Breast epithelium (tissue), 4 donors: ENCODE measurements at regions not wholly inside any gene's neighbourhood (a gene's known extent, or its start where the extent isn't known, plus 50 kb on each side); places are given as distances from the start of the nearest gene placed in this dataset.

Source experiments
- DNase-seq, 2 donors: peaks; one replicate each; pipeline ENCODE4 v3.0.0-alpha.2; 2019; ENCODE audit warnings: low spot score in 2 of 2
- H3K27ac ChIP-seq, 2 donors: fragments of 200-600 bp; sonication (generic) in 1 of 2; one replicate each; pipeline ENCODE4 v1.5.1; 2016 to 2019; ENCODE audit warnings: mild to moderate bottlenecking in 1 of 2
- H3K27me3 ChIP-seq, 2 donors: fragments of 200-600 bp; sonication (generic) in 1 of 2; one replicate each; pipeline versions ENCODE4 v1.5.1 to v1.6.0; 2017 to 2019; ENCODE audit warnings: control low read depth in 1 of 2, mild to moderate bottlenecking in 1 of 2
- H3K36me3 ChIP-seq: fragments of 200-600 bp; one replicate; pipeline ENCODE4 v1.5.1; 2019
- H3K4me1 ChIP-seq, 2 donors: fragments of 200-600 bp; sonication (generic); one replicate each; pipeline ENCODE4 v1.5.1; 2016 to 2019; ENCODE audit warnings: control low read depth in 1 of 2
- H3K4me3 ChIP-seq, 3 donors: fragments of 200-600 bp; sonication (generic); 1 replicate in 2 of 3; 2 replicates in 1 of 3; pipeline ENCODE4 v1.5.1; 2016 to 2019; ENCODE audit warnings: mild to moderate bottlenecking in 3 of 3, moderate library complexity in 2 of 3
- H3K9me3 ChIP-seq, 2 donors: fragments of 200-600 bp; sonication (generic) in 1 of 2; one replicate each; pipeline ENCODE4 v1.5.1; 2016 to 2019; ENCODE audit warnings: control low read depth in 1 of 2
- CTCF ChIP-seq, 3 donors: fragments of 450-650 bp; IDR thresholded peaks; one replicate each; pipeline ENCODE4 v1.5.1; 2016 to 2017; ENCODE audit warnings: antibody characterized with exemption in 3 of 3, mild to moderate bottlenecking in 3 of 3, moderate library complexity in 3 of 3
- POLR2A ChIP-seq: fragments of 450-650 bp; IDR thresholded peaks from one replicate; pipeline ENCODE4 v1.6.1; 2016; ENCODE audit warnings: antibody characterized with exemption, mild to moderate bottlenecking, moderate library complexity
- POLR2AphosphoS5 ChIP-seq, 3 donors: sonication (generic); formaldehyde crosslinking; IDR thresholded peaks; one replicate each; pipeline ENCODE4 v1.6.1; 2017; ENCODE audit warnings: antibody characterized with exemption in 3 of 3
- intact Hi-C: fragments of 100-400 bp; cut with DNase I; formaldehyde crosslinking; loops from one replicate; pipeline ENCODE4 v1.15.1; 2023; ENCODE audit warnings: low total_unique reads

DNA sequence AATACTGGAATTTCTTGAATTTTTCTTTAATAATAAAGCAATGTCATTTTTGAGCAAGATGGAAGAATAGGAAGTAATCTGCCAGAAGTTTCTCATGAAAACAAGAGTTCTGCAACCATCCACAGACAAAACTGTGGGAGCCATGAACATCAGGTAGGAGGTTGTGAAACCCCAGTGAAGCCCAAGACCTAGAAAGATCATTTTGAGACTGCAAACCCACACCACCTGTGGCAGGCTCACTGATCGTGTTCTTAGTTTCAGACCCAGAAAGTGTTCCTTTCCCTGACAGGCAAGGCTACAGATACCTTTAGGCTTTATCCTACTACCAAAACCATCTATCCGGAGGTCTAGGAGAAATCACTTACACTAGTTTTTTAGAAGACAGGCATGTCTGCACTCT lies 2189.8 kb upstream of the PCDH20 start:
- Histone ChIP-seq H3K27me3 (no peaks in the 10 kb centered on the region), H3K27ac (no peak overlapping the region), H3K36me3 (no peaks in the 10 kb centered on the region), H3K4me1 (no peaks in the 10 kb centered on the region), H3K4me3 (no peak overlapping the region), H3K9me3 (peaks cover 7 to 26% of the 10 kb centered on the region in 2 donors)
- DNase-seq = no peak
- TF ChIP-seq POLR2AphosphoS5 (IDR thresholded peaks at IDR 0.05) (no peak), CTCF (IDR thresholded peaks at IDR 0.05) (no peak), POLR2A (no peak)
- intact Hi-C loops = no loop called here

GRCh38 chr13:63595811-63596210 lies 2180.2 kb upstream of the PCDH20 start:
- no peaks in the 10 kb centered on the region for H3K9me3 ChIP-seq
- intact Hi-C loops = no loop called here
- H3K4me1 ChIP-seq = no peaks in the 10 kb centered on the region
- no peaks in the 10 kb centered on the region for H3K27me3 ChIP-seq
- TF ChIP-seq POLR2AphosphoS5 (IDR thresholded peaks at IDR 0.05) (no peak), CTCF (IDR thresholded peaks at IDR 0.05) (no peak), POLR2A (no peak)
- H3K4me3 ChIP-seq = no peak overlapping the region
- no peak for DNase-seq
- H3K27ac ChIP-seq = no peak overlapping the region
- H3K36me3 ChIP-seq = no peaks in the 10 kb centered on the region

DNA sequence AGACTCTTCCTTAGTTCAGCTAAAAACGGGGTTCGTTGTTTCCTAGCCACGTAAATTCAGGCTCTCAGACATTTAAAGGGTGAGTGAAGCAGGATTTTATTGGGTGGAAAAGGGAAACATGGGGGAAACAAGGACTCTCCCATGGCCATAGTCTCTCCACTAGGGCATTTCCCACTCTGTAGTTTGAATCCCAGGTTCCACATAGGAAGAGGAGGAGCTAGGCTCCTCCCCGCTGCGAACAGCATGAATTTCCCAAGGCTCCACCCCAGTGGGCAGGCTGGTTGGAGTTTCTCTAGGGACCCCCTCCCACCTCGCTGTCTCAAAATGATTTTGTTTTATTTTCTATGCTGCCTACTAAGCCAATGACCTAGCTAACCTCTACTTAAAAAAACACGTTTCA lies 2170.8 kb upstream of the PCDH20 start:
- Histone ChIP-seq H3K4me1 (no peaks in the 10 kb centered on the region), H3K4me3 (no peak overlapping the region), H3K27ac (no peak overlapping the region), H3K9me3 (peaks cover 0 to 5% of the 10 kb centered on the region in 2 donors), H3K36me3 (no peaks in the 10 kb centered on the region), H3K27me3 (no peaks in the 10 kb centered on the region)
- intact Hi-C loops = no loop called here
- TF ChIP-seq POLR2A (no peak), CTCF (IDR thresholded peaks at IDR 0.05) (no peak), POLR2AphosphoS5 (IDR thresholded peaks at IDR 0.05) (no peak)
- no peak for DNase-seq

DNA sequence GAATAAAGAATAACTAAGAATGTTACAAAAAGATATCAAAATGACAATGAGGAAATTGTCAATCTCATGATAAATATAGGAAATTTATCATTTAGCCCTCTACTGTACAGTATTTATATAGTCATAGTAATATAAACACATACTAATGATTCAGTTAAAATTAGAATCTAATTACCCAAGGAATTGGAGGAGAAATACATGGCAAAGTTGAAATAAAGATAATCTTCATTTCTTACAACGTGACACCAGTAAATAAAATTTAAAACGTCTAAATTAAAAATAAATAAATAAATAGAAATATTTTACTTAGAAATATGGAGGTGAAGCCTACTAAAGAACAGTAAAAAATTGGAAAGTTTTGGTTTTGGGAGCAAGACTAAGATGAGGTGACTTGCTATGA lies 2163.1 kb upstream of the PCDH20 start:
- no peak for DNase-seq
- Histone ChIP-seq H3K27me3 (no peaks in the 10 kb centered on the region), H3K4me3 (no peak overlapping the region), H3K9me3 (peaks cover 0 to 7% of the 10 kb centered on the region in 2 donors), H3K4me1 (no peaks in the 10 kb centered on the region), H3K36me3 (no peaks in the 10 kb centered on the region), H3K27ac (no peak overlapping the region)
- TF ChIP-seq POLR2AphosphoS5 (IDR thresholded peaks at IDR 0.05) = no peak
- TF ChIP-seq POLR2A = no peak
- no peak for TF ChIP-seq CTCF (IDR thresholded peaks at IDR 0.05)
- intact Hi-C loops = no loop called here

DNA sequence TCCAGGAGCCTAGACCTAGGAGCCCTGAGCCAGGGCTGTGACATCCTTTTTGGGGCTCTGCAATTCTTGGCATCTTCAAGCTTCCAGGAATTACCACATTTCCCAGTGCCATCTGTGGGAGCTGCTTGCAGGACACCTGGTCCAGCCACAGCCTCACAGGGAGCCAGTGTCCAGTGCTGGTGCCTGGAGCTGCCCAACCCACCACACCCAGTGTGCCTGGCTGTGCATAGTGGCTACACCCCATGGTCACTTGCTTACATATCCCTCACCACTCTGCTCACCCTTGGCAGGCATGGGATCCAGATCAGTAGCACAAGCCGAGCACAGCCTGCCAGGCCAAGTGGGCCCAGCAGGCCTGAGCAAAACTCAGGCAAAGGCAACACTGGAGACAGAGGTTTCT lies 2151.4 kb upstream of the PCDH20 start:
- Histone ChIP-seq H3K9me3 (no peaks in the 10 kb centered on the region), H3K4me3 (no peak overlapping the region), H3K27ac (no peak overlapping the region), H3K27me3 (no peaks in the 10 kb centered on the region), H3K4me1 (no peaks in the 10 kb centered on the region), H3K36me3 (no peaks in the 10 kb centered on the region)
- DNase-seq = no peak
- TF ChIP-seq POLR2A (no peak), CTCF (IDR thresholded peaks at IDR 0.05) (no peak), POLR2AphosphoS5 (IDR thresholded peaks at IDR 0.05) (no peak)
- intact Hi-C loops = loop anchor here (2.0 kb wide), 1 partner anchor 40 kb away; no protein-coding TSS in a partner anchor
